ENCODE measurements at regions not wholly inside any gene's neighbourhood (a gene's known extent, or its start where the extent isn't known, plus 50 kb on each side); places are given as distances from the start of the nearest gene placed in this dataset.

- TF ChIP-seq CTCF (IDR thresholded peaks at IDR 0.05) (no peak), POLR2A (IDR thresholded peaks at IDR 0.05) (no peak)
Measured at GRCh38 chr2:145228506-145228905, 708.6 kb upstream of the ZEB2 start.

Measured in Peyer's patch (tissue), 4 donors.